Suprapubic skin (tissue), 4 donors: ENCODE measurements at regions not wholly inside any gene's neighbourhood (a gene's known extent, or its start where the extent isn't known, plus 50 kb on each side); places are given as distances from the start of the nearest gene placed in this dataset.

ENCODE experiments used
- DNase-seq, 2 donors: peaks; one replicate each; pipeline ENCODE4 v3.0.0-alpha.2; 2019; ENCODE audit warnings: low spot score in 2 of 2
- H3K27ac ChIP-seq: fragments of 200-600 bp; sonication (generic); one replicate; pipeline ENCODE4 v1.5.1; 2019
- H3K27me3 ChIP-seq: fragments of 200-600 bp; sonication (generic); one replicate; pipeline ENCODE4 v1.5.1; 2019
- H3K36me3 ChIP-seq: fragments of 200-600 bp; sonication (generic); one replicate; pipeline ENCODE4 v1.5.1; 2019
- H3K4me1 ChIP-seq: fragments of 200-600 bp; sonication (generic); one replicate; pipeline ENCODE4 v1.5.1; 2019
- H3K4me3 ChIP-seq: fragments of 200-600 bp; sonication (generic); one replicate; pipeline ENCODE4 v1.5.1; 2019; ENCODE audit warnings: mild to moderate bottlenecking
- H3K9me3 ChIP-seq: fragments of 200-600 bp; sonication (generic); one replicate; pipeline ENCODE4 v1.5.1; 2019
- EP300 ChIP-seq: sonication (generic); formaldehyde crosslinking; IDR thresholded peaks from one replicate; pipeline ENCODE4 v1.6.1; 2017; ENCODE audit warnings: antibody characterized with exemption
- POLR2A ChIP-seq, 2 donors: fragments of 450-650 bp; IDR thresholded peaks; one replicate each; pipeline ENCODE4 v1.6.1; 2017; ENCODE audit warnings: antibody characterized with exemption in 2 of 2, mild to moderate bottlenecking in 2 of 2, moderate library complexity in 2 of 2
- POLR2AphosphoS5 ChIP-seq, 3 donors: sonication (generic); formaldehyde crosslinking; IDR thresholded peaks; one replicate each; pipeline ENCODE4 v1.6.1; 2017; ENCODE audit warnings: antibody characterized with exemption in 3 of 3
- whole genome bisulfite sequencing: methylation state at CpG from one replicate; pipeline ENCODE4 v1.1.5; 2018; 5-methylcytosine and 5-hydroxymethylcytosine counted together
- TF ChIP-seq, protein P1 (sequence below), 2 donors: fragments of 200-600 bp in 1 of 2; fragments of 450-650 bp in 1 of 2; sonication (generic) in 1 of 2; IDR thresholded peaks; one replicate each; pipeline ENCODE4 v1.5.1; 2016 to 2019; ENCODE audit warnings: antibody characterized with exemption in 2 of 2, mild to moderate bottlenecking in 1 of 2, moderate library complexity in 1 of 2

DNA sequence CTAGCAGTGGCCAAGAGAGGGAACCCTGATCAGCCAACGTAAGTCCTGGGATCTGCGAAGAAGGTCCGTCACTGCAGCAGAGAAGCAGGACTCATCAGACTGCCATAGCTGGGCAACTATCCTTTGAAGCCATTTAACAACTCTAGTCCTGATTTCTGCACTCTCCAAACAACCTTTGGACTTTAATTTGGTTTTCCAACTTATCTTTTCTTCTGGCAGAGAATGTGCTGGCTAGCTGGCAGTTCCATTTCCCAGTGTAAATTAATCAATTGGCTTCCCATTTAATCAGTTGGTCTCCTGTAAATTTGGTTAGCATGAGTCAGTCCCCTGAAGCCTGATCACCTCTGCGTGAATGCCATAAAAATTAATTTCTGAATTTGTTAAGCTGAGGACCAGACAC lies 153.7 kb upstream of the GPR101 start:
- WGBS, result 58% methylated on average over 4 of the region's 4 CpGs
- Histone ChIP-seq H3K36me3 (no peaks in the 10 kb centered on the region), H3K4me1 (no peaks in the 10 kb centered on the region), H3K27ac (no peak overlapping the region), H3K4me3 (no peak overlapping the region), H3K9me3 (no peaks in the 10 kb centered on the region), H3K27me3 (no peaks in the 10 kb centered on the region)
- no peak for TF ChIP-seq POLR2A (IDR thresholded peaks at IDR 0.05)
- no peak for TF ChIP-seq EP300
- TF ChIP-seq, protein P1, sequence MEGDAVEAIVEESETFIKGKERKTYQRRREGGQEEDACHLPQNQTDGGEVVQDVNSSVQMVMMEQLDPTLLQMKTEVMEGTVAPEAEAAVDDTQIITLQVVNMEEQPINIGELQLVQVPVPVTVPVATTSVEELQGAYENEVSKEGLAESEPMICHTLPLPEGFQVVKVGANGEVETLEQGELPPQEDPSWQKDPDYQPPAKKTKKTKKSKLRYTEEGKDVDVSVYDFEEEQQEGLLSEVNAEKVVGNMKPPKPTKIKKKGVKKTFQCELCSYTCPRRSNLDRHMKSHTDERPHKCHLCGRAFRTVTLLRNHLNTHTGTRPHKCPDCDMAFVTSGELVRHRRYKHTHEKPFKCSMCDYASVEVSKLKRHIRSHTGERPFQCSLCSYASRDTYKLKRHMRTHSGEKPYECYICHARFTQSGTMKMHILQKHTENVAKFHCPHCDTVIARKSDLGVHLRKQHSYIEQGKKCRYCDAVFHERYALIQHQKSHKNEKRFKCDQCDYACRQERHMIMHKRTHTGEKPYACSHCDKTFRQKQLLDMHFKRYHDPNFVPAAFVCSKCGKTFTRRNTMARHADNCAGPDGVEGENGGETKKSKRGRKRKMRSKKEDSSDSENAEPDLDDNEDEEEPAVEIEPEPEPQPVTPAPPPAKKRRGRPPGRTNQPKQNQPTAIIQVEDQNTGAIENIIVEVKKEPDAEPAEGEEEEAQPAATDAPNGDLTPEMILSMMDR (IDR thresholded peaks at IDR 0.05), result no peak
- no peak for DNase-seq

DNA sequence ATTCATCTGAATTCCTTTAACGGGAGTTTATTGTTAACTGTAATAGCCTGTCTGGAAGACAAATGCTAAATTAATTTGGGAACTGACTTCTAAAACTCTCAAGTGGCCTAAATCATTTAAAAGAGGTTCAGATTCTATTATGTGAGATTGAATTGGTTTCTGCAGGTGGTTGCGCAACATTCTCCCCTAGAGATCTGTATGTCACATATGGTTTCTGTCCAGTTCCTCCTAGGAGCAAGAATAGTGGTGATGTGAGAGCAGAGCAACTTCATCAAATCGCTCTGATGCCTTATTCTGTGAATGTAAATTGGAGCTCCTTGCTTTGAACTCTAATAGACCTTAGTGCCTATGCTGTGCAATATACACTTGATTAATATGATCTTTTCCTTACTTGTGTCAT lies 144.6 kb upstream of the GPR101 start:
- no peak for DNase-seq
- H3K27ac ChIP-seq, result no peak overlapping the region
- H3K4me3 ChIP-seq, result no peak overlapping the region
- no peaks in the 10 kb centered on the region for H3K36me3 ChIP-seq
- no peaks in the 10 kb centered on the region for H3K4me1 ChIP-seq
- H3K27me3 ChIP-seq, result no peaks in the 10 kb centered on the region
- H3K9me3 ChIP-seq, result no peaks in the 10 kb centered on the region
- TF ChIP-seq, protein P1 (IDR thresholded peaks at IDR 0.05), result no peak
- TF ChIP-seq POLR2A (IDR thresholded peaks at IDR 0.05), result no peak
- no peak for TF ChIP-seq EP300
- no peak for TF ChIP-seq POLR2AphosphoS5 (IDR thresholded peaks at IDR 0.05)
- WGBS, result 31% methylated on average over 3 of the region's 3 CpGs

DNA sequence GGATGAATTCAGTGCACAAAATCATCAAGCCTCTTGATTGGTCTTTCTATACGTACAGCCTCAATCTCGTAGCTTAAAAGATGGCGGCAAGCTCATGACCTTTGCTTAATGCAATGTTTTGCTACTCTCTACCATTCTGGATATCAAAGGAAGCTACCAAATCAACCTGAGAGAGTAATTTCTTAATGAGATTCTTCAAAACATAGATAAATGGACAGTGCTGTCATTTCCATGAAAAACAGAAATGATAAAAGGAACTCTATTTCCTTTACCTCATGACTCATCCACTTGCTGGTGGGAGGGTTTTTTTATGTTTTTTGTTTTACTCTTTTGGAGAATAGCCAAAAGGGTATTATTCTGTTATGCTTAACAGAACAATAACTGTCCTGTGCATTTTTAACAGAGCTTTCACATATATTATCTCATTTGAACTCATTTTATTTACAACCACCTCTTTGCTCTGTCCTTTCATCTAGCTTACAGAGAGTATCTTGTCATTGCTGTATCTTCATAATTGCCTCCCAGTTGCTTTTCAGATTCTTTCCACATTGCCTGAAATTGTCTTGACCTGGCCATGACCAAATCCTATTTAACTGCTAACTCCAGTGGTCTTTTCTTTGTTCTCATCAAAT lies 138.6 kb upstream of the GPR101 start:
- Histone ChIP-seq H3K27ac (no peak overlapping the region), H3K4me3 (no peak overlapping the region), H3K4me1 (no peaks in the 10 kb centered on the region), H3K9me3 (no peaks in the 10 kb centered on the region), H3K27me3 (no peaks in the 10 kb centered on the region), H3K36me3 (no peaks in the 10 kb centered on the region)
- TF ChIP-seq POLR2A (IDR thresholded peaks at IDR 0.05) (no peak), EP300 (no peak), POLR2AphosphoS5 (IDR thresholded peaks at IDR 0.05) (no peak)
- TF ChIP-seq, protein P1 (IDR thresholded peaks at IDR 0.05), result no peak
- WGBS, result 82% methylated on average over 3 of the region's 3 CpGs
- no peak for DNase-seq

DNA sequence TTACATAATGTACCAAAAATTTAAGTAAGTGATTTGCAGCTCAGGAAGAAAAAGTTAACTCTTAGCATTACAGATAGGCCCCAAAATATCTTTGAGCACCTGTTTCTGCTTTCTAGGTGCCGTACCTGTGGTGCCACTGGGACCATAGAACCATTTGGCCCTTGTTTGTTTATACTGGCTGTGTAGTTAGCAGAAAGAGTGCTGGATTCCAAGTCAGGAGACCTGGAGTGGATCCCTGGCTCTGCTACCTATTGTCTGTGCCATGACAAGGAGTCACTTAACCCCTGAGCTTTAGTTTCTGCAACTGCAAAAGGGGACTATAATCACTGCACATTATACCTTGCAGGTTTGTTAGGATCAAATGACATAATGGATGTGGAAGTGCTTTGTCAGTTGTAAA lies 137.8 kb upstream of the GPR101 start:
- no peak for DNase-seq
- no peak overlapping the region for H3K4me3 ChIP-seq
- H3K9me3 ChIP-seq, result no peaks in the 10 kb centered on the region
- no peak for TF ChIP-seq POLR2A (IDR thresholded peaks at IDR 0.05)
- TF ChIP-seq, protein P1 (IDR thresholded peaks at IDR 0.05), result no peak
- no peak for TF ChIP-seq EP300
- TF ChIP-seq POLR2AphosphoS5 (IDR thresholded peaks at IDR 0.05), result no peak
- no peaks in the 10 kb centered on the region for H3K36me3 ChIP-seq
- no peaks in the 10 kb centered on the region for H3K4me1 ChIP-seq
- WGBS, result 15% methylated on average over 1 of the region's 1 CpG
- no peaks in the 10 kb centered on the region for H3K27me3 ChIP-seq
- no peak overlapping the region for H3K27ac ChIP-seq

DNA sequence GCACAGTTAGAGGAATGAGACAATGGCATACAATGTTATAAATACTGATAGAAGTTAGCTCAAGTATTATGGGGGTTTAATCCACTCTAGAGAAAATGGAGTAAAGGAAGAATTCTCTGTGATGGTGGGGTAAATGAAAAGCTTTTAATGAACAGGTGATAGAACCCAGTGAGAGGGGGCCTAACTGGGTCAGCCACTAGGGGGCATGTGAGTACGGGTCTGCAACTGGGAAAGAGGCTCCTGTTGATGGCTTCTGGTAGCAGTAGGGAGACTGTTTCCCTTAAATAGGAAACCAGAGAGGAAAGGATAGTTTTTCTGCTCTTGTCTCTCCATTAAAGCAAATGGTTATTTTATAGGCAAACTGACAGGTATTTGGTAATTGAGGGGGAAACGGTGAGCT lies 132.8 kb upstream of the GPR101 start:
- H3K9me3 ChIP-seq, result no peaks in the 10 kb centered on the region
- H3K4me1 ChIP-seq, result no peaks in the 10 kb centered on the region
- no peak for DNase-seq
- TF ChIP-seq EP300 (no peak), POLR2AphosphoS5 (IDR thresholded peaks at IDR 0.05) (no peak), POLR2A (IDR thresholded peaks at IDR 0.05) (no peak)
- TF ChIP-seq, protein P1 (IDR thresholded peaks at IDR 0.05), result no peak
- no peaks in the 10 kb centered on the region for H3K27me3 ChIP-seq
- 46% methylated on average over 2 of the region's 2 CpGs for WGBS
- H3K36me3 ChIP-seq, result no peaks in the 10 kb centered on the region
- H3K4me3 ChIP-seq, result no peak overlapping the region
- no peak overlapping the region for H3K27ac ChIP-seq
